Heart left ventricle (tissue), 16 donors: ENCODE measurements at regions not wholly inside any gene's neighbourhood (a gene's known extent, or its start where the extent isn't known, plus 50 kb on each side); places are given as distances from the start of the nearest gene placed in this dataset.

Experiments used
- ATAC-seq, 4 donors: fragments of 200-7000 bp; cut with Tn5 transposase; one replicate each; pipeline ENCODE4 v1.9.1; 2020 to 2022; ENCODE audit warnings: moderate library complexity in 4 of 4, mild to moderate bottlenecking in 3 of 4, moderate number of reproducible peaks in 1 of 4
- DNase-seq, 5 donors: peaks; one replicate each; pipeline ENCODE4 v3.0.0-alpha.2; 2020
- H3K27ac ChIP-seq, 12 donors: fragments of 200-600 bp; sonication (generic) in 4 of 12; one replicate each; pipeline versions ENCODE4 v1.5.0 to v1.8.0; 2016 to 2022; ENCODE audit warnings: mild to moderate bottlenecking in 2 of 12
- H3K27me3 ChIP-seq, 9 donors: fragments of 200-600 bp; sonication (generic) in 2 of 9; one replicate each; pipeline versions ENCODE4 v1.5.1 to v1.8.0; 2016 to 2022; ENCODE audit warnings: mild to moderate bottlenecking in 3 of 9
- H3K36me3 ChIP-seq, 9 donors: fragments of 200-600 bp; sonication (generic) in 2 of 9; one replicate each; pipeline versions ENCODE4 v1.5.0 to v1.8.0; 2018 to 2022; ENCODE audit warnings: mild to moderate bottlenecking in 2 of 9
- H3K4me1 ChIP-seq, 12 donors: fragments of 200-600 bp; sonication (generic) in 4 of 12; one replicate each; pipeline versions ENCODE4 v1.5.0 to v1.8.0; 2016 to 2022; ENCODE audit warnings: mild to moderate bottlenecking in 3 of 12
- H3K4me3 ChIP-seq, 12 donors: fragments of 200-600 bp; sonication (generic) in 4 of 12; one replicate each; pipeline versions ENCODE4 v1.5.0 to v1.8.0; 2017 to 2022; ENCODE audit warnings: mild to moderate bottlenecking in 9 of 12, moderate library complexity in 4 of 12
- H3K9me3 ChIP-seq, 12 donors: fragments of 200-600 bp; sonication (generic) in 4 of 12; one replicate each; pipeline versions ENCODE4 v1.5.0 to v1.8.0; 2016 to 2022; ENCODE audit warnings: mild to moderate bottlenecking in 1 of 12
- CTCF ChIP-seq, 12 donors: fragments of 200-600 bp; sonication (generic) in 4 of 12; IDR thresholded peaks; one replicate each; pipeline versions ENCODE4 v1.5.0 to v1.8.0; 2018 to 2022; ENCODE audit warnings: antibody characterized with exemption in 12 of 12, mild to moderate bottlenecking in 5 of 12
- POLR2A ChIP-seq, 2 donors: fragments of 450-650 bp; IDR thresholded peaks; one replicate each; pipeline ENCODE4 v1.6.1; 2017; ENCODE audit warnings: antibody characterized with exemption in 2 of 2, mild to moderate bottlenecking in 2 of 2, moderate library complexity in 2 of 2
- WGBS, 4 donors: extraction: QIAGEN DNeasy Blood & Tissue Kit in 2 of 4; methylation state at CpG; one replicate each; pipeline versions ENCODE4 v1.1.5 to v1.1.7; 2013 to 2018; 5-methylcytosine and 5-hydroxymethylcytosine counted together
- intact Hi-C, 10 donors: fragments of 100-400 bp; cut with DNase I; formaldehyde crosslinking; loops; one replicate each; pipeline versions ENCODE4 v1.11.1 to v1.14.2; 2022
- donor health status: ischemic (EF 13 %, LVEDD 7.1; RV severe dilation, severe dysfunction).
- donor health status: healthy with polysubstance abuse.
- donor health status: DM: no; HTN: yes; CAD: no.
- donor health status: DM: no; HTN: no; CAD: no.
- donor health status: ischemic (EF 25% LVEDD 6.9; RV normal size, moderate dysfunction).
- donor health status: ischemic (EF 25% LVEDD 5.7; RV mildly dilated, moderate dysfunction).
- donor health status: healthy.
- donor health status: DM: yes; HTN: yes; CAD: no.
- donor health status: ischemic (EF 35%, LVEDD 5.7; RV mildly dilated, moderate dysfunction).
- donor health status: nonischemic (EF 11% LVEDD 7.7; RV severe dilation, severe dysfunction).
- donor health status: DM: yes; HTN: yes; CAD: no.
- donor health status: PGD.
- donor health status: ischemic (EF 29% LVEDD 5.4; RV normal size, mild dysfunction).
- donor health status: nonischemic (EF 23%, LVEDD 6.1; RV moderate dilation, normal function).

DNA sequence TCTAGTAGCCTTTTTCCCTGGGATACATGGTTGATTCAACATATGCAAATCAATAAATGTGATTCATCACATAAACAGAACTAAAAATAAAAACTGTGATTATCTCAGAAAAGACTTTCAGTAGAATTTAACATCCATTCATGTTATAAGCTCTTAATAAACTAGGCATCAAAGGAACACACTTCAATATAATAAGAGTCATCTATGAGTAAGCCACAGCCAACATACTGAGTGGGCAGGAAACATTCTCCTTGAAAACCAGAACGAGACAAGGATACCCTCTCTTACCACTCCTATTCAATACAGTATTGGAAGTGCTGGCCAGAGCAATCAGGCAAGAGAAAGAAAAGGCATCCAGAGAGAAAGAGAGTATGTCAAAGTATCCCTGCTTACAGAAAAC lies 239.9 kb downstream of the ATPSCKMT start:
- 28 to 46% (median 39%) methylated on average over 1 of the region's 1 CpG for WGBS, 4 donors
- H3K9me3 ChIP-seq = peaks cover 0 to 12% (median 0%) of the 10 kb centered on the region in 12 donors
- no peaks in the 10 kb centered on the region for H3K36me3 ChIP-seq
- intact Hi-C loops = no loop called here
- TF ChIP-seq POLR2A (IDR thresholded peaks at IDR 0.05) = no peak
- no peak for TF ChIP-seq CTCF (IDR thresholded peaks at IDR 0.05)
- H3K4me1 ChIP-seq = no peaks in the 10 kb centered on the region
- H3K4me3 ChIP-seq = no peak overlapping the region
- ATAC-seq = no peak
- DNase-seq = no peak
- no peak overlapping the region for H3K27ac ChIP-seq
- no peaks in the 10 kb centered on the region for H3K27me3 ChIP-seq

GRCh38 chr5:9987101-9987500 lies 262.6 kb downstream of the ATPSCKMT start:
- intact Hi-C loops = no loop called here
- no peaks in the 10 kb centered on the region for H3K27me3 ChIP-seq
- no peak overlapping the region for H3K27ac ChIP-seq
- no peaks in the 10 kb centered on the region for H3K4me1 ChIP-seq
- no peak overlapping the region for H3K4me3 ChIP-seq
- no peak for TF ChIP-seq CTCF (IDR thresholded peaks at IDR 0.05)
- no peak for TF ChIP-seq POLR2A (IDR thresholded peaks at IDR 0.05)
- H3K36me3 ChIP-seq = no peaks in the 10 kb centered on the region
- no peak for ATAC-seq
- 31 to 87% (median 72%) methylated on average over 4 of the region's 4 CpGs for WGBS, 4 donors
- H3K9me3 ChIP-seq = peaks cover 0 to 14% (median 0%) of the 10 kb centered on the region in 12 donors
- DNase-seq = no peak

- no peak for DNase-seq
- Histone ChIP-seq H3K27me3 (no peaks in the 10 kb centered on the region), H3K4me3 (no peak overlapping the region), H3K36me3 (no peaks in the 10 kb centered on the region), H3K4me1 (no peaks in the 10 kb centered on the region), H3K27ac (no peak overlapping the region), H3K9me3 (no peaks in the 10 kb centered on the region)
- ATAC-seq = no peak
- 56 to 77% (median 60%) methylated on average over 2 of the region's 2 CpGs for WGBS, 4 donors
- TF ChIP-seq CTCF (IDR thresholded peaks at IDR 0.05) (no peak), POLR2A (IDR thresholded peaks at IDR 0.05) (no peak)
- intact Hi-C loops = no loop called here
These were observed 272.6 kb downstream of the ATPSCKMT start for GRCh38 chr5:9977070-9977469.

DNA sequence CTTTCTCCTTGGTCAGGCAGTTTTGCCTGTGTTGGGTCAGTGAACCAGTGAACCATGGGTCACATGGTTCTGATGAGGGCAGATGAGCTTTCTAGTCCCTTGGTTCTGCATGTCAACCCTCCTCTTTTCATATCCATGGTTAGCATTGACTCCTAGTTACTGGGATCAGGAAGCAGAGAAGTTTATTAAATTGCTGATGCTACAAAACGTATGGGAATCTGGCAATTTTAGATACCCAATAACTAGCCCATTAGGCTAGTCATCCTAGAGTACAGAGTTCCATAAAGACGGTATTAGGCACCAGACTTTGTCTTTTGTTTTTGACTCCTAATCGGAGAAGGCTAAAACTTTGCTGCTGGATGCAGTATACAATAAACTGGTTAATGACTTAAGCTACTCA lies 273.1 kb downstream of the ATPSCKMT start:
- intact Hi-C loops = no loop called here
- DNase-seq (no peak), ATAC-seq (no peak)
- TF ChIP-seq CTCF (IDR thresholded peaks at IDR 0.05) = no peak
- TF ChIP-seq POLR2A (IDR thresholded peaks at IDR 0.05) = no peak
- Histone ChIP-seq H3K4me3 (no peak overlapping the region), H3K27me3 (no peaks in the 10 kb centered on the region), H3K4me1 (no peaks in the 10 kb centered on the region), H3K36me3 (no peaks in the 10 kb centered on the region), H3K9me3 (no peaks in the 10 kb centered on the region), H3K27ac (no peak overlapping the region)
- 78 to 86% (median 84%) methylated on average over 3 of the region's 3 CpGs for WGBS, 4 donors
